ENCODE measurements at regions not wholly inside any gene's neighbourhood (a gene's known extent, or its start where the extent isn't known, plus 50 kb on each side); places are given as distances from the start of the nearest gene placed in this dataset.
A peak's percentile ranks its signal among the peaks of the same experiment; 100 is the strongest.
"Not testable (repeated sequence)": the region's sequence is repeated elsewhere in the genome, so short reads cannot be mapped to it uniquely, and the experiment has no call there.

DNA sequence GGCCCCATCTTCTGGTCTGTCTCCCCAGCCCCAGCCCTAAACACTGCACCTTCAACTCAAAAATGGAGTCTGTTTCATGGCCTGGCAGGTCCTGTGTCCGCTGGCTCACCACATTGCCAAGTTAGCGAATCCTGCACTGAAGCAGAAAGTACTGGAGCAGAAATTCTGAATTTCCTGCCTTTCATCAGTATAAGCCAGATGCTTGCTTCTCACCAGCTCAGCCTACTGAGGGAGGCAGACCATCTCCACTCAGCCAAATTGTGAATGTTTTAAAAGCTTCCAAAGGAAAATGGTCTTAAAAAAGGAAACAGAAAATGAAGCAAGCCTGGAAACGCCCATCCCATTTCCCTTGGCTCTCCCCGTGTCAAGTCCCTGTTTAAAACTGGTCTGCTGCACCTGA is 157.8 kb downstream of the C1D start:
- no peak for DNase-seq (ENCODE audit: low read depth)

DNA sequence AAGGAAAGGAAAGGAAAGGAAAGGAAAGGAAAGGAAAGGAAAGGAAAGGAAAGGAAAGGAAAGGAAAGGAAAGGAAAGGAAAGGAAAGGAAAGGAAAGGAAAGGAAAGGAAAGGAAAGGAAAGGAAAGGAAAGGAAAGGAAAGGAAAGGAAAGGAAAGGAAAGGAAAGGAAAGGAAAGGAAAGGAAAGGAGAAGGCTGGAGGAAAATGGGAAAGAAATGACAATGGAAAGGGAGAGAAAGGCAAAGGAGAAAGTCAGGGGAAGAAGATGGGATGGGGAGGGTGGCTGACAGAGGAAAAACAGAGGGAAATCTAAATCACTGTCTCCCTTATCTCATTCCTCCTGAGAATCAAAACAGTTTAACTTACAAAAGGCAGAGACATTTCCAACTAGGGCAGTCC is 156.3 kb downstream of the C1D start:
- DNase-seq (ENCODE audit: low read depth): not testable (repeated sequence)

DNA sequence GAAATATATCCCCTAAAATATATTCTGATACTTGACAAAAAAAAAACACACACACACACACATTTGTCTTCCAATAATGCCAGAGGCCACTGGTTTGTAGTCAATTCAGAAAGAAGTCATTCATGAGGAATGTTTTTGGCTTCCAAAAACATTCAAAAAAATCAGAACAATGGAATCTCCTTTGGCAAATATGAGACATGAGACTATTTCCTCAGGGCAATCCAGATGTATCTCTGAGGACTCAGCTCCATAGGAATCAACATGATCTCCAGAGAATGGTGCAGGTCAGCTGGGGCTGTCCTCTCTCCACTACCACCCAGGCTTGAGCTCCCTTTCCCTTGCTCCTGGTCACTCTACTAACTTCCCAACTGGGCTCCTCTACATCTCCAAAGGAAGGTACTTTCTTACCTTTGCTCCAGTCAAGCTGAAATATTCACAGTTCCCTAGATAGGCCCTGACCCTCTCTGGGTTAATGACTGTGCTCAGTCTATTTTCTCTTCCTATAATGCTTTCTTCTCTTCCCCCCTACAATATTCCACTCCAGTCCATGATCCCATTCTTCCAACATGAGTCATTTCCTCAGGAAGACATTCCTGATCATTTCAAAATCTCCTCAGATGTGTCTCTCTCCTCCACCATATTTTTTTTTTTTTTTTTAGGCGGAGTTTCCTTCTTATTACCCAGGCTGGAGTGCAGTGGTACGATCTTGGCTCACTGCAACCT is 145.3 kb downstream of the C1D start:
- peak; percentile 92 for DNase-seq (ENCODE audit: low read depth)

DNA sequence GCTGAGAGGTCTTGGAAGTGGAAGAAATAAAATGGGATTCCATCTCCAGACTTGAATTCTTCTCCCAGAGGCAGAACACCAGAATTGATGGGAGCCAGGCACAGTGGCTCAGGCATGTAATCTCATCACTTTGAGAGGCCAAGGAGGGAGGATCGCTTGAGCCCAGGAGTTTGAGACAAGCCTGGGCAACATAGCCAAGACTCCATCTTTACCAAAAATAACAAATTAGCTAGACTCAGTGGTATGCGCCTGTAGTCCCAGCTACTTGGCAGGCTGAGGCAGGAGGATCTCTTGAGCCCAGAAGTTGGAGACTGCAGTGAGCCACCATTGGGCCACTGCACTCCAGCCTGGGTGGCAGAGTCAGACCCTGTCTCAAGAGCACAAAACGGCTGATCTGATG is 144.3 kb downstream of the C1D start:
- no peak for DNase-seq (ENCODE audit: low read depth)

DNA sequence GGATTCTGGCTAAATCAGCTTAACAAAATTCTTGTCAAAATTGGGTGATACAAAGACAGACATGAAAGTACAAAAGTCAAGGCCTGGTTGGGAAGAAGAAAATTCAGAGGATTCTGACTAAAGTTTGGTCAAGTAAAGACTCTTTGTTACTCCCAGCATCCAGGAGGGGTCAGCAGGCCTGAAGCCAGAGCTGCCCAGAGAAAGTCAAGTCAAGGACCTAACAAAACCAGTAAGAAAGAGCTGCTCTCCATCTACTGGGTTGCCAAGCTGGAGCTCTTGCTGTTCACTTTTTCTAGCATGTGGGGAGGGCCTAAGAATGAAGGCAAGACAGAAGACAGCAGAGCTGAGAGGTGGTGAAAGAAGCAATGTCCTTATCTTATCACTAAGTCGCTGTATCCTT is 143.3 kb downstream of the C1D start:
- DNase-seq (ENCODE audit: low read depth): no peak

DNA sequence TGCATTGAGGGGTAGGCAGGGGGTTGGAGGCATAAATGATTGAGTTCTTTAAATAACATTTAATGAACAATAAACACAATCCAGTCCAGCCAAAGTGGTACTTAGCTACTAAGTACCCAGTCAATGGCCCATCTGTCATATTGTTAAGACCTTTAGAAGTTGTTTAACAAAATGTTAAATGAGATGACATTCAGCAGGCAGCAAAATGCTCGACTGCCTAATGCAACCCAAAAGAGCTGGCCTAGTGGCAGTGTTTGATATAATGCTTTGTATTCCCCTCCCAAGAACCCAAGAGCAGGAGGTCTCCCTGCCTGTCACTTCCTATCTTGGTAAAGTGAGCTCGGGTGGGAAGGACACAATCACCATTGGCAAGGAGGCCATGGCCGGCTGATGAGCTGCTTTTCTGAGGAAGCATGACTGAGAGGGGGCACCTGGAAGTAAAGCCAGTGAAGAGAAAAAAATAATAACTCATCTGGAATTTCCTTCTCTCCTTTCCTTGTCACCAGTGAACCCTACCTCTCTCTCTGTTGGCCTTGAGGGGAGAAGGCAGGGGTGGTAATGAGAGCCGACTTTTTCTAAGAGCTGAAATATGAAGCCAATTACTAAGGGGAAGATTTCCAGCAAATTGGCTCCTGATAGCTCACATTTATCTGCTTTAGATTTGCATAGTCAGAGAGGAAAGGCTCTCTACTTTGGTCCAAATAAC is 140.6 kb downstream of the C1D start:
- no peak for DNase-seq (ENCODE audit: low read depth)

DNA sequence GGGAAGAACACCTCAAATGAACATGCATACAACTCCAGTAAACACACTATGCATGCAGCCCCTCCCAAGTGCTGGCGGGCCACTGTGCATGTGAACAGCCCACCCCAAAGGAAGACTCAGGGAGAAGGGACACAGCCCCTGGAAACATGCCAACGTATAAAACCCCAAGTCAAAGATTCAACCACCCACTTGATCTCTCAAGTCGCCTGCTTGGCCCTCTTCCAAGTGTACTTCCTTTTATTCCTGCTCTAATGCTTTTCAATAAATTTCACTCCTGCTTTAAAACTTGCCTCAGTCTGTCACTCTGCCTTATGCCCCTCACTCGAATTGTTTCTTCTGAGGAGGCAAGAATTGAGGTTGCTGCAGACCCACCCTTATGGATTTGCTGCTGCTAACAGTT is 139.1 kb downstream of the C1D start:
- DNase-seq (ENCODE audit: low read depth): peak; percentile 38

DNA sequence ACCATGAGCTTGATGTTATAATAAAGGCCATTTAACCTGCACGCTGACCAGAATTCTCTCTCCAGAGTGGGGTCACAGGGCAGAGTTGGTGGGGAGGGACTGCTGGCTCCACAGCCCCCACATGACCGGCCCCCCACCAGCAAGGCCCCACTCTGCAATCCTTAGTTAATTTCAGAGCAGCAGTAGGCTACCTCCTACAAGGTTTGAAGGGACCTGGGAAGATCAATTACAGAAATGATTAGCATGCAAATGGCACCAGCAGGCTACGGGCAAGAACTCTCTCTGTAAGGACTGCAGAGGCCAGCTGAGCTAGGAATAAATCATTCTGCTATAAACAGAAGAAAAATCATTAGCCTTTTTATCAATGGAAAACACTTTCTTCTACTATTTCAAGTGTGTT is 135.3 kb downstream of the C1D start:
- DNase-seq (ENCODE audit: low read depth): no peak

DNA sequence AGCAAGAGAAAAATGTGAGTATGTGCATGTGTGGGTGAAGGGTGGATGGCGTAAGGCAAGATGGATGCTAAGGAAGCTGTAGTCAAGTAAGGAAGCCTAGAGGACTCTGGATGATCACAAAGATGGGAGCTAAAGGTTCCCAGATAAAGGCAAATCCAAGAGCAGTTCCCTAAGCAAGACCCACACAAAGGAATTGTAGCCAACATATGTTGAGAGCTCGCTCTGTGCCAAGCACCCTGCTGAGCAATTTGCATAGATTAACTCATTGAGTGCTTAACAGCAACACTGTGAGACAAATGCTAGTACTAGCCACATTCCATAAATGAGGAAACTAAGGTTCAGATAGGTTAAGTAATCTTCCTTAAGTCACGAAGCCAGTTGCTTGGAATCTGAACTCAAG is 132.6 kb downstream of the C1D start:
- DNase-seq (ENCODE audit: low read depth): no peak

DNA sequence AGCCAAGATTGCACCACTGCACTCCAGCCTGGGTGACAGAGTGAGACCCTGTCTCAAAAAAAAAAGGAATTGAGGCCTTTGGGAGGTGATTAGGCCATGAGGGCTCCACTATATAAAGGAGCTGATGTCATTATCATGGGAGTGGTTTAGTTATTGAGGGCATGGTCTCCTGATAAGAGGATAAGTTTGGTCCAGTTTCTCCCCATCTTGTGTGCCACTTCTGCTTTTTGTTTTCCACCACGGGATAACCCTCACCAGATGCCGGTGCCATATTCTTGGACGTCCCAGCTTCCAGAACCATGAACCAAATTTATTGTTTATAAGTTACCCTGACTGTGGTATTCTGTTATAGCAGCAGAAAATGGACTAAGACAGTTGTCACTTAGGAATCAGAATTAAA is 125.8 kb downstream of the C1D start:
- DNase-seq (ENCODE audit: low read depth): no peak

DNA sequence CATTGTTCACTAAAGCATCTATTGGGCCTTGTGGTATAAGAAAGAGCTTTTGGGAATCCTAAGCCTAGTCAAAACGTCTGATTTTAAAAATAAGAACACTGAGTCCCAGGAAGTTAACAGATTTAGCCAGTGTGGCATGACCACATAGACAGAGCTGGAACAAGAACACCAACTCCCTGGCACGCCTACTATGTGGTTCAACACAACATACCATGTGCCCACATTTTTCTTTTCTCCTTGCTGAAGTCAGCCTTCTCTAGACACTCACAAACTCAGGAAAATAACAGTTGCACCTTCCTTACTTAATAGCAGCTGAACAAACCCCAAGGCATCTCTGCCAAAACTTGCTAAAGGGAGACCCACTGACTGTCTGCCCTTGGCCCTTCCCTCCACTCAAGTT is 124.8 kb downstream of the C1D start:
- peak; percentile 82 for DNase-seq (ENCODE audit: low read depth)

DNA sequence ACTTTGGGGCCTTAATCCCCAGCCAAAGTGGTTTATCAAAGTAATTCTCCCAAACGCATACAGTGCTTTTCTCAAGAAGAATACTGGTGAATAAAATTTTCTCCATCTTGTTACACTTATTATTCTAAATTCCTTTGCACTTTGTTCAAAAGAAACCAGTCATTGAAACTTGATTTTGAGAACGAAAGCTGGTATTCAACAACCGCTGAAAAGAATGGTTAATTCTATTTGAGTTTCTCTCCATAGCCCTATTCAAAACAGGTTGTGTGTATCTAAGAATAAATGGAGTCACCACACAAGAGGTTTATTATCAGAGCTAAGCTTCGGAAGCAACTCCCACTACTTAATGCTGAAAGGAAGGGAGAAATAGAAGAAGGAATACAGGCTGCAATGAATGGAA is 117.7 kb downstream of the C1D start:
- no peak for DNase-seq (ENCODE audit: low read depth)

DNA sequence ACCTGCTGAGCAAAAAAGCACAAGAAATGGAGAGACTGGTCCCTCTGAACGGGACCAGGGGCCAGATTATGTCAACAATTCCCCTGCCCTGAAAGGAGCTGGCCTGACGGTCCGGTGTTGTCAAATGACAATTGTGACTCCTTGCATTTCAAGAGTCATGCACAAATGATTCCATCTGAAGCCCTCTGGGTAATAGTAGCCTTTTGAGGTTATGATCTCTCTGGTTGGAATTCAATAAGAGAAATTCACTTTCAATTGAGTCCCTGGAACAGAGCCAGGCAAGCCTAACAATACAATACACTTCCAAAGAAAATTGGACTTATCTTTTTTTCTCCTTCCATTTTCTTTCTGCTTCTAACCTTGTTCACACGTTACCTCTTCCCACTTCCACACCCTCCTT is 116.9 kb downstream of the C1D start:
- peak; percentile 45 for DNase-seq (ENCODE audit: low read depth)

DNA sequence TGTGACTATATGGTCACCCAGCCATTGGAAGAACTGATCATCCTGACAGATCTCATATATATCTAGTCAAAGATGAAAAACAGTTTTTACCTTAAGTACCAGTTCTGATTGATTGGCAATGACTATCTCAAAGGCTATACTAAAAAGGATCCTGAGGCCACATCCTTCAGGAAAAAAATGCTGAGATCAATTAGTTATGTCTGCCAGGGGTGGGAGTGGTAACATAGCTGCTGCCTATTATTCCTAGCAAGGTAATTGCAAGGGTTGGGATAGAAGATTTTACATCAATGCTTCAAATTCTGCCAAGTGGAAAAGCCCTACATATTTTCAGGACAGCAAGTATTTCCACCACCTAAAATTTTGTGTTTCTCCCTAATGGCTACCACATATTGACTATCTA is 114.7 kb downstream of the C1D start:
- DNase-seq (ENCODE audit: low read depth): no peak

DNA sequence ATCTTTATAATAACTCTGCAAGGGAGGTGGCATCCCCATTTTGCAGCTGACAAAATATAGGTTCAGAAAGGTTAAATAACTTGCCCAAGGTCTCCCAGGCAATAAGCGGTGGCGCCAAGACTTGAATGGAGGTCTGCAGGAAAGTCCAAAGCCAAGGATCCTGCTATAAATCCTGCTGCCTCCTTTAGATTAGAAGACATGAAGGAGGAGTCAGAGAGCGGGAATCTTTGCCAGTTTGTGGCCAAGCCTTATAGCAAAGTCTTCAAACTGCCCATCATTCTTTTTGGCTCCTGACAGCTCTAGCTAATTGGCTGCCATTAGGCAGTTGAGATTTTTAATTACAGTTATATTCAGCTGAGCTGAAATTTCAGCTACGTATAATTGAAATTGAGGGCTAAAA is 114.3 kb downstream of the C1D start:
- DNase-seq (ENCODE audit: low read depth): no peak

DNA sequence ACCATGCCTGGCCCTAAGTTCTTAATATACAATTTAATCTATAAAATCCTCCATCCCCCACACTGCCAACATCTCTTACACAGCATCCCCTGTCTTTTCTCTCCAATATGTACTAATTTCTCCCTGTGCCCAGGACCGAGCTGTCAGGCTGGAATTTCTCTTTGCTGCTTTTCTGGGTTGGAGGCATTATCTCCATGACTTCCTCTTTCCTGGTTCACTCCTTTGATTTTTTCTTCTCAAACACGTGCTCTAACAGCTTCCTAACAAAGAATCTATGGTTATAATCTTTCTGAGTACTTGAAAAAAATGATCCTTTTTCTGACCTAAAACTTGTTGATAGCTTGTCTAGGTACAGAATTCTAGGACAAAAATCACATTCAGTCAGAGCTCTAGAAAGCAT is 112.8 kb downstream of the C1D start:
- DNase-seq (ENCODE audit: low read depth): no peak

DNA sequence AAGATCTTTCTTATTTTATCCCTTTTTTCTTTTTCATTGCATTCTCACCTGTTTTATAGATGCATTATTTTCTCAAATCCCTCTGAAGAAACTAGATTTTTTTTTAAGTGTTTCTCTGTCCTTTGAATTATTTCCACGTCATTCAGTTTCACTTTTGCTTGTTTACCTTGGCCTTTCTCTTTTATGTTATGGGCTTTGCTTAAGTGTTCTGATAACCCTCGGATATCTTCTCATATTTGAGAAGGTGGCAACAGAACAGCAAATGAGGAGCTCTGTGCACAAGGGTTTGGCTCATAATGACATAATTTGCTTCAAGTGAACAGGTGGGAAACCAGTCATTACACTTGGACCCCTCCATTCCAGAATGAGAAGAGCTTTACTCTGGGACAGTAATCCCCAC is 111.9 kb downstream of the C1D start:
- no peak for DNase-seq (ENCODE audit: low read depth)

DNA sequence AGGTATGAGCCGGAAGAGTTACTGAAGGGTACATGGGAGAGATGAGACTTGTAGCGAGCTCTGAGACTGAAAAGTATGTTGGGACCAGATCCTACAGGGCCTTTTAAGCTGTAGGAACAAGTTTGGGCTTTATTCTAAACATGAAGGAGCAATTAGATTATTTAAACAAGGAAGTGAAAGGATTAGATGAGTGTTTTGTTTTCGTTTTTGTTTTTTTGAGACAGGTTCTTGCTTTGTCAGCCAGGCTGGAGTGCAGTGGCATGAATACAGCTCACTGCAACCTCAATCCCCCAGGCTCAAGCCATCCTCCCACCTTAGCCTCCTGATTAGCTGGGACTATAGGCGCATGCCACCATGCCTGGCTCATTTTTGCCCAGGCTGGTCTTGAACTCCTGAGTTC is 110.7 kb downstream of the C1D start:
- no peak for DNase-seq (ENCODE audit: low read depth)

DNA sequence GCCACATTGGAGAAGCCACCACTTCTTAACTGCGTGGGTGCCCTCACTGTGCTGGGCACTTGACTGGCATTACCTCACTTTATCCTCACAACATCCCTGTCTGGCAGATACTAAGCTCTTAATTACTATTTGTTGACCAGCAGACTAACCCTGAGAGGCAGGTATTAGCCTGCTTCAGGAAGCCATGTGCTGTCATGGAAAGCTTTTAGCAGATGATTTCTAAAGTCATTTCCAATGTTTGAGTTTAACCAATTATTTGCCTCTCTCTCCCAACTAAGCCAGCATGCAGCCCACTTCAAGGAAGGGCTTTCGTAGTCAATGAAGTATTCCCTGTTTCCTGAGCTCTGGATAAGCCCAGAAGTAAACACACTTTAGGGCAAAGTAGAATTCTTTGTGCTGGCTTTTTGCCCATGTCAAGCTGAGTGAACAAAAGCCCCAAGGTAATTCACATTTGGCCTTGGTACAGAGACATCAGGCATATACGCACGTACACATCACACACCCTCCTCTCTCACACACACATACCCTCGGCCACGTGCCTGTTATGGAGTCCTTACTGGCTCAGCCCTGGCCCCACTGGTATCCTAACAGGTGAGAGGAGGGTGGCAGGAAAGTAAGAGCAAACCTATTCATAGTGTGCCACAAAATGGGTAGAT is 108.6 kb downstream of the C1D start:
- DNase-seq (ENCODE audit: low read depth): peak; percentile 90

DNA sequence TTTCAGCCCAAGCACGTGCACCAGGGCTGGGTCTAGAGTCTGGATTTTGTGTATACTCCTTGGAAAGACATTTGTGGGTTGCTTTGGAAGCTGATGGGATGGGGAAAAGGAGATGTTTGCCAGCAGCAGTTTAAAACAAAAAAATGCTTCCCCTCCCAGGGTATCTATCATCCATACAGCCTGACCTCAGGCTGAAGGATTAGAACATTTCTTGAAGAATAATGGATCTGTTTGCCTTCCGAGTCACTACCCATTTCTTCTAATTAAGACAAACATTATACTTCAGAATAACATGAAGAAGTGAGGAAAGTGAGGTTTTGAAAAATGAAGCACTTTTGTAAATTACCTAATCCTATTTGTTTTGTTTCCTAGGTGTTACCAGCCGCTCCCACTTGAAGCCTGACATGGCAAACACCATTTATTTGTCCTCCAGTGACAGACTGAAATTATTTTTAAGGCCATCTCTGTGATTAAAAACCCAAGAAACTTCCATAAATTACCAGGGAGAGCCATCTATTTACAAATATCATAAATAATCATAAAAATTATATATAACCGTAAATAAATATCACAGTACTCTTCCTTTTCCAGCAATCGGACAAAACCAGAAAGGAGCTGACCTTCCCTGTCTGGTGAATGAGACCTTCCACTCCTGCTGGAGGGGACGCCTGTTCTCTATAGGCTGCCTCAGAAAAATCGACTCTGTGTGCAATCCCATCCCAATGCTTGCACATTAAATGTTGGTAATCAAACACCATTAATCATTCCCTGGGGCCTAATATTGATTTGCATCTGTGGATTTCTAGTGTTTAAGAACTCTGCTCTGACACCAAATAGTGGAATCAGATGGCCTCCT is 106.8 kb downstream of the C1D start:
- no peak for DNase-seq (ENCODE audit: low read depth)

DNA sequence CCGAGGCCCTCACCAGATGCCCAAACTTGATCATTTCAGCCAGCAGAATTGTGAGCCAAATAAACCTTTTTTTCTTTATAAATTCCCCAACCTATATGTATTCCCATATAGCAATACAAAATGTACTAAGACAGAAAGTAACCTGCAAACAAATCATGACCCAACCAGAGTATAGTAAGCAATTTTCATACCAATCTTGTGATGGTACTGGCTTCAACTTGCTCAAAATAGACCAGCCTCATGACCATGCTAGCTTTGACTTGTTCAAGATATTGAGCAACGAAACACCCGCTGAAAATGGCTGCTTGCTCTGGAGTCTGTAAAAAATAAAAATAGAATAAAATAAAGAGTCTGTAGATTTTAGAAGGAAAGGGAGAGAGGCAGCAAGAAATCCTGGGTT is 97.6 kb downstream of the C1D start:
- DNase-seq (ENCODE audit: low read depth): no peak

DNA sequence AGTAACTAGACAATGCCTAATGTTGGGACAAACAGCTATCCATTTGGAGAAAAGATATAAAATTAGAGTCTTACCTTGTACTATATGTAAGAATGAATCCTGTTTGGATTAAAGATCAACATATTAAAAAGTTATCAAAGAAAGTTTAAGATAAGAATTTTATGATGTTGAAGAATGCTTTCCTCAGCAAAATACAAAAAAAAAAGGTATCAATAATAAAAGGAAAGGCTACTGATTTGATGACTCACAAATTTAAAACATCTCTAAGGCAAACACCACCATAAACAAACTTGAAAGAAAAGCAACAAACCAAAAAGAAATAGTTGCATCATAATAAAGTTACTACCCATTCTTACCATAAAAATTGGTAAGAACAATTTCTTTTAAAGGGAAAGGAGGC is 92.7 kb downstream of the C1D start:
- no peak for DNase-seq (ENCODE audit: low read depth)
